ENCODE measurements at regions not wholly inside any gene's neighbourhood (a gene's known extent, or its start where the extent isn't known, plus 50 kb on each side); places are given as distances from the start of the nearest gene placed in this dataset.
A peak's percentile ranks its signal among the peaks of the same experiment; 100 is the strongest.

- TF ChIP-seq ZNF264 (CRISPR knock-in tag; IDR thresholded peaks at IDR 0.05) (0 out of 2 replicates have a peak, but pooled peaks have one; percentile 59), GATAD1 (CRISPR knock-in tag; IDR thresholded peaks at IDR 0.05) (peak; percentile 40; the same call in 1 of the 2 replicates), ZNF878 (CRISPR knock-in tag; IDR thresholded peaks at IDR 0.05) (peak; percentile 73; the same call in 1 of the 2 replicates), MEIS2 (CRISPR knock-in tag; IDR thresholded peaks at IDR 0.05) (0 out of 2 replicates have a peak, but pooled peaks have one; percentile 78), ZMAT3 (CRISPR knock-in tag; conservative IDR thresholded peaks at IDR 0.05) (0 out of 2 replicates have a peak, but pooled peaks have one; percentile 43), TRIM24 (CRISPR knock-in tag; IDR thresholded peaks at IDR 0.05) (peak; percentile 94), TEAD3 (CRISPR knock-in tag; optimal IDR thresholded peaks at IDR 0.05; ENCODE audit: borderline replicate concordance) (peak; percentile 84), YEATS4 (CRISPR knock-in tag; IDR thresholded peaks at IDR 0.05; ENCODE audit: borderline replicate concordance) (peak; percentile 48; the same call in 1 of the 2 replicates), ZFP91 (CRISPR knock-in tag; IDR thresholded peaks at IDR 0.05; ENCODE audit: borderline replicate concordance) (peak; percentile 49; the same call in 1 of the 2 replicates), POLR2A (IDR thresholded peaks at IDR 0.05; ENCODE audit: insufficient read depth in 1 of 2, low read depth in 2 of 2, low read length in 2 of 2) (peak in 1 of 2 experiments; percentile 52; a peak in 2 of 4 replicates), FOXJ3 (CRISPR knock-in tag; IDR thresholded peaks at IDR 0.05; ENCODE audit: borderline replicate concordance) (peak; percentile 62), FOSL1 (CRISPR knock-in tag; IDR thresholded peaks at IDR 0.05; ENCODE audit: borderline replicate concordance) (peak; percentile 47; the same call in 1 of the 2 replicates), KDM2A (CRISPR knock-in tag; IDR thresholded peaks at IDR 0.05; ENCODE audit: borderline replicate concordance, low read depth) (0 out of 2 replicates have a peak, but pooled peaks have one; percentile 45), FOXK1 (CRISPR knock-in tag; IDR thresholded peaks at IDR 0.05; ENCODE audit: borderline replicate concordance, low read depth) (peak; percentile 78), JUN (CRISPR knock-in tag; IDR thresholded peaks at IDR 0.05) (peak; percentile 82), ZNF557 (CRISPR knock-in tag; IDR thresholded peaks at IDR 0.05) (0 out of 2 replicates have a peak, but pooled peaks have one; percentile 51), SMAD3 (CRISPR knock-in tag; IDR thresholded peaks at IDR 0.05) (peak; percentile 43; the same call in 1 of the 2 replicates), MED8 (CRISPR knock-in tag; IDR thresholded peaks at IDR 0.05; ENCODE audit: insufficient replicate concordance) (peak; percentile 82), ZNF609 (CRISPR knock-in tag; IDR thresholded peaks at IDR 0.05; ENCODE audit: borderline replicate concordance) (peak; percentile 80; the same call in 1 of the 2 replicates)
- TF ChIP-seq, protein P1, sequence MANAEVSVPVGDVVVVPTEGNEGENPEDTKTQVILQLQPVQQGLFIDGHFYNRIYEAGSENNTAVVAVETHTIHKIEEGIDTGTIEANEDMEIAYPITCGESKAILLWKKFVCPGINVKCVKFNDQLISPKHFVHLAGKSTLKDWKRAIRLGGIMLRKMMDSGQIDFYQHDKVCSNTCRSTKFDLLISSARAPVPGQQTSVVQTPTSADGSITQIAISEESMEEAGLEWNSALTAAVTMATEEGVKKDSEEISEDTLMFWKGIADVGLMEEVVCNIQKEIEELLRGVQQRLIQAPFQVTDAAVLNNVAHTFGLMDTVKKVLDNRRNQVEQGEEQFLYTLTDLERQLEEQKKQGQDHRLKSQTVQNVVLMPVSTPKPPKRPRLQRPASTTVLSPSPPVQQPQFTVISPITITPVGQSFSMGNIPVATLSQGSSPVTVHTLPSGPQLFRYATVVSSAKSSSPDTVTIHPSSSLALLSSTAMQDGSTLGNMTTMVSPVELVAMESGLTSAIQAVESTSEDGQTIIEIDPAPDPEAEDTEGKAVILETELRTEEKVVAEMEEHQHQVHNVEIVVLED (CRISPR knock-in tag; IDR thresholded peaks at IDR 0.05; ENCODE audit: borderline replicate concordance): peak; percentile 40; the same call in 1 of the 2 replicates
These were observed 126.5 kb upstream of the VOPP1 start (continued) for GRCh38 chr7:55698607-55699449.
